CD14-positive monocyte (primary cell): ENCODE measurements at regions not wholly inside any gene's neighbourhood (a gene's known extent, or its start where the extent isn't known, plus 50 kb on each side); places are given as distances from the start of the nearest gene placed in this dataset.

Experiments used
- DNase-seq, 3 donors: peaks; one replicate each; pipeline ENCODE4 v3.0.0-alpha.2; 2011 to 2022
- H2AFZ ChIP-seq: 2 replicates; pipeline ENCODE4 v1.6.0; 2012; ENCODE audit warnings: mild to moderate bottlenecking, low read depth, low read length, inconsistent platforms; ENCODE audit not compliant: insufficient read depth, poor library complexity, severe bottlenecking
- H3K27ac ChIP-seq, 2 donors: 1 replicate in 1 of 2; 2 replicates in 1 of 2; pipeline ENCODE4 v1.5.1; 2012 to 2013; ENCODE audit warnings: low read length in 2 of 2, control low read depth in 1 of 2, inconsistent platforms in 1 of 2, low read depth in 1 of 2, mild to moderate bottlenecking in 1 of 2
- H3K27me3 ChIP-seq, 2 donors: one replicate each; pipeline versions ENCODE4 v1.6.0 to v1.6.1; 2011 to 2013; ENCODE audit warnings: low read length in 2 of 2; ENCODE audit not compliant: control insufficient read depth in 2 of 2, insufficient read depth in 2 of 2
- H3K36me3 ChIP-seq, 2 donors: replicated peaks in 1 of 2; 1 replicate in 1 of 2; 2 replicates in 1 of 2; pipeline versions ENCODE4 v1.5.1 to v1.6.1; 2012 to 2013; ENCODE audit warnings: low read length in 2 of 2, control low read depth in 1 of 2, inconsistent platforms in 1 of 2, mild to moderate bottlenecking in 1 of 2; ENCODE audit not compliant: insufficient read depth in 2 of 2, control insufficient read depth in 1 of 2
- H3K4me1 ChIP-seq, 2 donors: 1 replicate in 1 of 2; 2 replicates in 1 of 2; pipeline versions ENCODE4 v1.5.1 to v1.6.1; 2012 to 2013; ENCODE audit warnings: low read length in 2 of 2, control low read depth in 1 of 2, inconsistent platforms in 1 of 2, mild to moderate bottlenecking in 1 of 2, moderate library complexity in 1 of 2; ENCODE audit not compliant: insufficient read depth in 2 of 2, control insufficient read depth in 1 of 2
- H3K4me2 ChIP-seq: replicated peaks from 2 replicates; pipeline ENCODE3; 2012; ENCODE audit warnings: low read length, moderate library complexity, mild to moderate bottlenecking; ENCODE audit not compliant: poor library complexity, severe bottlenecking; ENCODE audit errors: extremely low read depth
- H3K4me3 ChIP-seq, 3 experiments: fragments of 200-600 bp in 1 of 3; sonication (generic) in 1 of 3; replicated peaks in 1 of 3; 1 replicate in 2 of 3; 2 replicates in 1 of 3; pipeline ENCODE4 v1.5.1; 2011 to 2013; ENCODE audit warnings: low read length in 3 of 3, mild to moderate bottlenecking in 3 of 3, control low read depth in 2 of 3, low read depth in 2 of 3, inconsistent platforms in 1 of 3, moderate library complexity in 1 of 3
- H3K79me2 ChIP-seq: 2 replicates; pipeline ENCODE4 v1.6.0; 2012; ENCODE audit warnings: mild to moderate bottlenecking, control low read depth, inconsistent platforms, low read length, moderate library complexity; ENCODE audit not compliant: insufficient read depth
- H3K9ac ChIP-seq: 2 replicates; pipeline ENCODE4 v1.6.0; 2017; ENCODE audit warnings: low read length, mild to moderate bottlenecking; ENCODE audit not compliant: insufficient read depth, poor library complexity, severe bottlenecking
- H3K9me3 ChIP-seq, 2 donors: replicated peaks in 1 of 2; 1 replicate in 1 of 2; 2 replicates in 1 of 2; pipeline versions ENCODE4 v1.5.1 to v1.6.1; 2012 to 2013; ENCODE audit warnings: low read length in 2 of 2, control low read depth in 1 of 2; ENCODE audit not compliant: control insufficient read depth in 1 of 2, insufficient read depth in 1 of 2
- H4K20me1 ChIP-seq: 2 replicates; pipeline ENCODE4 v1.6.0; 2012; ENCODE audit warnings: mild to moderate bottlenecking, low read length, control low read depth, moderate library complexity; ENCODE audit not compliant: insufficient read depth
- H3K27ac Mint-ChIP-seq, 7 donors: one replicate each; pipeline ENCODE4 v1.8.0; 2020; ENCODE audit warnings: mild to moderate bottlenecking in 7 of 7, mixed read lengths in 7 of 7, moderate library complexity in 6 of 7, inconsistent platforms in 2 of 7
- H3K27me3 Mint-ChIP-seq, 3 donors: one replicate each; pipeline ENCODE4 v1.8.0; 2021 to 2022; ENCODE audit warnings: low read depth in 3 of 3, mild to moderate bottlenecking in 3 of 3, mixed read lengths in 3 of 3, moderate library complexity in 3 of 3, inconsistent platforms in 1 of 3
- H3K36me3 Mint-ChIP-seq, 2 donors: one replicate each; pipeline ENCODE4 v1.8.0; 2020; ENCODE audit warnings: mixed read lengths in 2 of 2, inconsistent platforms in 1 of 2, mild to moderate bottlenecking in 1 of 2
- H3K4me1 Mint-ChIP-seq: one replicate; pipeline ENCODE4 v1.8.0; 2020; ENCODE audit warnings: mild to moderate bottlenecking, mixed read lengths
- H3K4me3 Mint-ChIP-seq, 2 donors: one replicate each; pipeline ENCODE4 v1.8.0; 2020; ENCODE audit warnings: mild to moderate bottlenecking in 2 of 2, mixed read lengths in 2 of 2, moderate library complexity in 1 of 2
- H3K9me3 Mint-ChIP-seq, 7 donors: one replicate each; pipeline ENCODE4 v1.8.0; 2020 to 2022; ENCODE audit warnings: mixed read lengths in 7 of 7, mild to moderate bottlenecking in 6 of 7, moderate library complexity in 6 of 7, inconsistent platforms in 2 of 7
- CTCF ChIP-seq: fragments of 200-600 bp; IDR thresholded peaks from one replicate; pipeline ENCODE4 v1.8.0; 2022; ENCODE audit warnings: antibody characterized with exemption, mild to moderate bottlenecking
- WGBS: methylation state at CpG from one replicate; pipeline ENCODE4 v1.1.5; 2013; ENCODE audit warnings: missing lambda C conversion rate; ENCODE audit not compliant: insufficient coverage; 5-methylcytosine and 5-hydroxymethylcytosine counted together
- intact Hi-C, 2 donors: fragments of 100-400 bp; cut with micrococcal nuclease; formaldehyde crosslinking; loops; one replicate each; pipeline versions ENCODE4 v1.15.0 to v1.15.1; 2023

DNA sequence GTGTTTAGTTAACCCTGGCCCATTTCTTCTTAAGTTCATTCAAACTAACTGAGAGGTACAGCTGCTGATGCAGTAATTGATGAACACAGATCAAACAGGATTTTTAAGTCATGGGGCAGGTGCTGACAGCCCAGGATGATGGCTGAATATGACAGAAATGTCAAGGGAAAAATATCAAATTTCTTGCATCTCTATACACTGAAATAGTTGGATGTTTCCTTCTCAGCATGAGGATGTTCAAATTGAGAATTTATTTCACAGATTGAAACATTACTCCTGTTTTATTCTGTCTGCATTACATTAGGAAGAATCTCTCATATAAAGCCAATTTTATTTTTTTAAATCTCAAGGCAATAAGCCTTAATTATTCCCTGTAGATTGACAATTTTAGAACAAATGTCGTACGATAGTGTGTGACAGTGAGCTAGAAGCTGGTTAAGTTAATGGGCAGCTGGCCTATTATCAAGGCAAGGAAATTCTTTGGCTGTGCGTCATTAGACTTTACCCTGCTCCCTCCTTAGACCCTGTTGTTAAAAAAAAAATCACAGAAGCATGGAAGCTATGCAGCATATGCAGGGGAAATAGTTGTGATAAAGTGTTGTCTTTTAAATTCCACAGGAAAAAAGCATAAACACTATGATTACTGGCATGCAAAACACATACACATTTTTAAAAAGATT is 183.8 kb upstream of the KCNMB2 start:
- no peak overlapping the region for H3K4me2 ChIP-seq
- H3K36me3 ChIP-seq = no peaks in the 10 kb centered on the region
- no peak overlapping the region for H3K9ac ChIP-seq
- Mint-ChIP-seq H3K27me3 (no peaks in the 10 kb centered on the region), H3K36me3 (no peaks in the 10 kb centered on the region), H3K27ac (no peak overlapping the region), H3K4me3 (no peak overlapping the region), H3K4me1 (no peaks in the 10 kb centered on the region), H3K9me3 (peaks cover 0 to 14% (median 6%) of the 10 kb centered on the region in 7 donors)
- no peaks in the 10 kb centered on the region for H3K79me2 ChIP-seq
- no peaks in the 10 kb centered on the region for H3K27me3 ChIP-seq
- H4K20me1 ChIP-seq = no peaks in the 10 kb centered on the region
- intact Hi-C loops = no loop called here
- no peak overlapping the region for H3K27ac ChIP-seq
- DNase-seq = no peak
- TF ChIP-seq CTCF = no peak
- H3K4me3 ChIP-seq = no peak overlapping the region
- no peaks in the 10 kb centered on the region for H3K4me1 ChIP-seq
- H3K9me3 ChIP-seq = no peaks in the 10 kb centered on the region
- no CpG with 5 or more reads among the region's 3 CpGs for WGBS
- no peak overlapping the region for H2AFZ ChIP-seq

- H3K27ac ChIP-seq = no peak overlapping the region
- no peaks in the 10 kb centered on the region for H3K9me3 ChIP-seq
- no peaks in the 10 kb centered on the region for H3K79me2 ChIP-seq
- no peaks in the 10 kb centered on the region for H3K4me1 ChIP-seq
- Mint-ChIP-seq H3K27ac (no peak overlapping the region), H3K27me3 (no peaks in the 10 kb centered on the region), H3K4me1 (no peaks in the 10 kb centered on the region), H3K36me3 (no peaks in the 10 kb centered on the region), H3K4me3 (no peak overlapping the region), H3K9me3 (peaks cover 0 to 14% (median 6%) of the 10 kb centered on the region in 7 donors)
- H3K4me2 ChIP-seq = no peak overlapping the region
- no peak overlapping the region for H3K9ac ChIP-seq
- H3K36me3 ChIP-seq = no peaks in the 10 kb centered on the region
- no peaks in the 10 kb centered on the region for H3K27me3 ChIP-seq
- WGBS = no CpG with 5 or more reads among the region's 1 CpG
- H4K20me1 ChIP-seq = no peaks in the 10 kb centered on the region
- intact Hi-C loops = no loop called here
- no peak for DNase-seq
- H2AFZ ChIP-seq = no peak overlapping the region
- no peak for TF ChIP-seq CTCF
- no peak overlapping the region for H3K4me3 ChIP-seq
These were observed 183.1 kb upstream of the KCNMB2 start for GRCh38 chr3:178353006-178353694.
